ENCODE measurements at regions not wholly inside any gene's neighbourhood (a gene's known extent, or its start where the extent isn't known, plus 50 kb on each side); places are given as distances from the start of the nearest gene placed in this dataset.

DNA sequence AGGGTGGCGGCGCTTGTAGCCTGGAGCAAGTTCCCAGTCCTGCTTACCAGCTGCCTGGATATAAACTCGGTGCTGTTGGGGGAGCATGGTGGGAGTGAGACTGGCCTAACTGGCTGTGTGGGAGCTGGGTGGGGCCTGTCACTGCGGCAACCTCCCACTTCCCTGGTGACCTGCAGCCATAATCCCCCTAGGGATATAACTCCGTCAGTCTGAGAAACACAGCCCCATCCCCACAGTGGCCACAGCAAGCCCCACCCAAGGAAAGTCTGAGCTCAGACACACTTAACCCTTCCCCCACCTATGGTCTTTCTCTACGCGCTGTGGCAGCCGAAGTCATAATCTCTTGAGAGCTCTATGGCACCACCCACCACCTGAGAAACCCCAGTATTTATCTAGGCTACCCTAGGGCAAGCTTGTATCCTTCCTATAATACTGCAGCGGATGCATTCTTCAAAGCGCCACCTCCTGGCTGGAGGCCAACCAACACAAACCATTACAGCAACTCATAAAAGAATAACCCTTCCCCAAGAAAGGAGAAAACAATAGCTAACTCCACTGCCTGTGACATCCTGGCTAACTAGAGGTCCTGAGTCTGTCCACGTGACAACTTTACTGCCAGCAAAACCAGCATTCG is 57.4 kb downstream of the ZNF648 start:
- FAIRE-seq, result no peak
- no peak for TF ChIP-seq POLR2AphosphoS5 (IDR thresholded peaks at IDR 0.05; ENCODE audit: low read depth, low read length)
- TF ChIP-seq PAX5 (IDR thresholded peaks at IDR 0.05; ENCODE audit: insufficient read depth, low read length, severe bottlenecking), result no peak
- TF ChIP-seq TAF1 (IDR thresholded peaks at IDR 0.05; ENCODE audit: low read depth, low read length), result no peak
- no peak for TF ChIP-seq POU2F2 (IDR thresholded peaks at IDR 0.05; ENCODE audit: low read depth, low read length)
- no peak for TF ChIP-seq SPI1 (IDR thresholded peaks at IDR 0.05; ENCODE audit: low read depth, low read length)
- TF ChIP-seq POLR2A (IDR thresholded peaks at IDR 0.05; ENCODE audit: low read depth, low read length), result no peak
- no peak for DNase-seq (ENCODE audit: insufficient read length, low spot score)

DNA sequence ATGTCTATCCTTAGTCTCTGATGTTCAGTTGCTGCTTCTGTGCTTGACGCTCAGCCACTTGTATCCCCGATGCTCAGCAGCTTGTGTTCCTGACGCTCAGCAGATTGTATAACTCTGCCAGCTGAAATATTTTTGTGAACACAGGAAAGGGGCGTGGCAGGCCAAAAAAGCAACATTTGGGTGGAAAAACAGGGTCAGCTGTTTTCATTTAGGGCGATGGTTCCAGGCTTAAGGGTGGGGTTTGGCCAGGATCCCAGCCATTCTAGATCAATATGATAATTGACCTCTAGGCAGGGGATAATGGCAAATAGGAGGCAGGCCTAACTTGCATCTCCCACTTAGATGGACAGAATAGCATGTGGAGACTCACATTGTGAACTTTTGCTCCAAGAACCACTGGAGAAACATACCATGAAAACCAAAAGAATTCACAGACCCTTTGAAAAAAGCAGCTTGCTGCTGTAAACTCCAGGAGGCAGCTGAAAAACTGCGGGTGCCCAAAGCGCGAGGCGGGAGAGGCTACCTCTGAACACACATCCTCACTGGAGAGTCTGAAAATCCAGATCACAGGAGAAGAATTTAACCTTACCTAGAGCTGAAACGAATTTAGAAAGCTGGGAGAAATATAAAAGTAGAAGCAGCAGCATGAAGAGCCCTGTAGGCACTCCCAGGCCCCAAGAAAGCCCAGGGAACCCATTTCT is 58.3 kb downstream of the ZNF648 start:
- TF ChIP-seq POLR2AphosphoS5 (IDR thresholded peaks at IDR 0.05; ENCODE audit: low read depth, low read length), result no peak
- no peak for TF ChIP-seq TAF1 (IDR thresholded peaks at IDR 0.05; ENCODE audit: low read depth, low read length)
- TF ChIP-seq POLR2A (IDR thresholded peaks at IDR 0.05; ENCODE audit: low read depth, low read length), result no peak
- no peak for TF ChIP-seq PAX5 (IDR thresholded peaks at IDR 0.05; ENCODE audit: insufficient read depth, low read length, severe bottlenecking)
- no peak for TF ChIP-seq SPI1 (IDR thresholded peaks at IDR 0.05; ENCODE audit: low read depth, low read length)
- TF ChIP-seq POU2F2 (IDR thresholded peaks at IDR 0.05; ENCODE audit: low read depth, low read length), result no peak
- DNase-seq (ENCODE audit: insufficient read length, low spot score) (no peak), FAIRE-seq (no peak)

DNA sequence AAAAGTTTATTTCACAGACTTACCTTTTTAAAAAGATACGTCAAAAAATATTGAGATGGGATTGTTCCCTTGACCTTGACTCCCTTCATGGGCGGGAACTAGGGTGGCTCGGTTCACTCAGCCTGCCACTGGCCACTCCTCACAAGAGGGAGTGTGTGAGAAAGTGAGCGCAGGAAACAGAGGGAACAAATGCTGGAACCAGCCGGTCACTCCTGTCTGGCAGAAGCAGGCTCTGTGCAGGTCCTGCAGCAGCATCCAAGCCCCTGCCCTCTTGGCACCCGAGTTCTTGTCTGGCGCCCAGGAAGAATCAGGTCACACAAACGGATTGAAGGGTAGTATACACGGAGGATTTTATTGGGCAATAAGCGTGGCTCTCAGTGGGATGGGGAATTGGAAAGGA is 58.9 kb downstream of the ZNF648 start:
- FAIRE-seq, result no peak
- no peak for TF ChIP-seq POLR2A (IDR thresholded peaks at IDR 0.05; ENCODE audit: low read depth, low read length)
- no peak for TF ChIP-seq SPI1 (IDR thresholded peaks at IDR 0.05; ENCODE audit: low read depth, low read length)
- TF ChIP-seq PAX5 (IDR thresholded peaks at IDR 0.05; ENCODE audit: insufficient read depth, low read length, severe bottlenecking), result no peak
- no peak for TF ChIP-seq POLR2AphosphoS5 (IDR thresholded peaks at IDR 0.05; ENCODE audit: low read depth, low read length)
- no peak for TF ChIP-seq POU2F2 (IDR thresholded peaks at IDR 0.05; ENCODE audit: low read depth, low read length)
- TF ChIP-seq TAF1 (IDR thresholded peaks at IDR 0.05; ENCODE audit: low read depth, low read length), result no peak

DNA sequence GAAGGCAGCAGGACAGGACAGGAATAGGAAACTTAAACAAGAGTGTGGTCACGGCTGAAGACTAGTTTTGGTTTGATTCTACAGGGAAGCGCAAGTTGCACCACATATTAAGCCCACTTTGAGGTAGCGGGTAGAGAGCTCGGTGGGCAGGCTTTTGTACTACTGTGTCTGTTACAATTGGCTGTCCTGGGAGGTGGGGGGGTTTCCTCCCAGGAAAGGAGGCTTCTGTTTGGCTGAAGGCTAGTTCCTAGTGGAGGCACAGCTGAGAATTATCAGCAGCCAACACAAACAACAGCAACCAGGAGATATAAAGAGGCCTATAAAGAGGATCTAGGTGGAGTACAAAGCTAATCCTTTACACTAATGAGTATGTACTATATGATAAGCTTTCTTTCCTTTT is 62.7 kb downstream of the ZNF648 start:
- DNase-seq (ENCODE audit: insufficient read length, low spot score), result no peak
- TF ChIP-seq TAF1 (IDR thresholded peaks at IDR 0.05; ENCODE audit: low read depth, low read length) (no peak), POLR2AphosphoS5 (IDR thresholded peaks at IDR 0.05; ENCODE audit: low read depth, low read length) (no peak), POLR2A (IDR thresholded peaks at IDR 0.05; ENCODE audit: low read depth, low read length) (no peak), SPI1 (IDR thresholded peaks at IDR 0.05; ENCODE audit: low read depth, low read length) (no peak), POU2F2 (IDR thresholded peaks at IDR 0.05; ENCODE audit: low read depth, low read length) (no peak), PAX5 (IDR thresholded peaks at IDR 0.05; ENCODE audit: insufficient read depth, low read length, severe bottlenecking) (no peak)
- no peak for FAIRE-seq

More for the DNA sequence above, 58.9 kb downstream of the ZNF648 start:
- no peak for DNase-seq (ENCODE audit: insufficient read length, low spot score)

DNA sequence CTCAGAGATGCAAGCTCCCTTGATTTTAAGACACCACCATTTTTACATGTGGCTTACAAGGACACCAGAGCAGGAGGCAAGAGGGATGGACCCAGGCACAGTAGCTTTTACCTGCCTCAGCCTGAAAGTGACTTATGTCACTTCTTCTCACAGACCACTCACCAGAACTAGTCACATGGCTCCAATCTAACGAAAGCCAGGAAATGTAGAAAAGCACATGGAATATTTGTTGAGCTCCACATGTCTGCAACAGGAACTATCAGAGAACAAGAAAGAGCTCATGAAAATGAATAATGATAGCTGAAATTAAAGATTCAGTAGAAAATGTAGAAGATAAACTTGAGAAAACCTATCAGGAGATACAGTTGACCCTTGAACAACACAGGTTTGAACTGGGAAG is 69.4 kb downstream of the ZNF648 start:
- DNase-seq (ENCODE audit: insufficient read length, low spot score) (no peak), FAIRE-seq (no peak)
- TF ChIP-seq POLR2AphosphoS5 (IDR thresholded peaks at IDR 0.05; ENCODE audit: low read depth, low read length), result no peak
- TF ChIP-seq TAF1 (IDR thresholded peaks at IDR 0.05; ENCODE audit: low read depth, low read length), result no peak
- no peak for TF ChIP-seq SPI1 (IDR thresholded peaks at IDR 0.05; ENCODE audit: low read depth, low read length)
- TF ChIP-seq PAX5 (IDR thresholded peaks at IDR 0.05; ENCODE audit: insufficient read depth, low read length, severe bottlenecking), result no peak
- TF ChIP-seq POU2F2 (IDR thresholded peaks at IDR 0.05; ENCODE audit: low read depth, low read length), result no peak
- no peak for TF ChIP-seq POLR2A (IDR thresholded peaks at IDR 0.05; ENCODE audit: low read depth, low read length)

DNA sequence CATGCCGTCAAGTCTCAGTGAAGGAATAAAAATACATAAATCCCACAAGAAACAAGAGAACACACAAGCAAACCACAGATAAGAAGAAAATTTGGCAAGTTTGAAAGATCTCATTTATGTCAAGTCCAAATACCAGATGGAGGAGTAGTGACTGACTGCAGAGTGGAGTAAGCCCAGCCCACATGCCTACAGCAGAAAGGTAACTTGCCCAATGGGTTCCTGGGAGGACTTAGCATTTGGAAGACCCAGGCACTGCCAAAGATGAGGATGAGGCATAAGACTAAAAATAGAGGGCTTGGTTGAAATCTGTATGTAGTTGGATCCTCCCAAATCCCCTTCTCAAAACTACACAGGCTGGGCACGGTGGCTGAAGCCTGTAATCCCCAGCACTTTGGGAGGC is 70.8 kb downstream of the ZNF648 start:
- TF ChIP-seq TAF1 (IDR thresholded peaks at IDR 0.05; ENCODE audit: low read depth, low read length), result no peak
- no peak for TF ChIP-seq SPI1 (IDR thresholded peaks at IDR 0.05; ENCODE audit: low read depth, low read length)
- no peak for TF ChIP-seq PAX5 (IDR thresholded peaks at IDR 0.05; ENCODE audit: insufficient read depth, low read length, severe bottlenecking)
- TF ChIP-seq POU2F2 (IDR thresholded peaks at IDR 0.05; ENCODE audit: low read depth, low read length), result no peak
- no peak for TF ChIP-seq POLR2AphosphoS5 (IDR thresholded peaks at IDR 0.05; ENCODE audit: low read depth, low read length)
- TF ChIP-seq POLR2A (IDR thresholded peaks at IDR 0.05; ENCODE audit: low read depth, low read length), result no peak
- DNase-seq (ENCODE audit: insufficient read length, low spot score) (no peak), FAIRE-seq (no peak)

DNA sequence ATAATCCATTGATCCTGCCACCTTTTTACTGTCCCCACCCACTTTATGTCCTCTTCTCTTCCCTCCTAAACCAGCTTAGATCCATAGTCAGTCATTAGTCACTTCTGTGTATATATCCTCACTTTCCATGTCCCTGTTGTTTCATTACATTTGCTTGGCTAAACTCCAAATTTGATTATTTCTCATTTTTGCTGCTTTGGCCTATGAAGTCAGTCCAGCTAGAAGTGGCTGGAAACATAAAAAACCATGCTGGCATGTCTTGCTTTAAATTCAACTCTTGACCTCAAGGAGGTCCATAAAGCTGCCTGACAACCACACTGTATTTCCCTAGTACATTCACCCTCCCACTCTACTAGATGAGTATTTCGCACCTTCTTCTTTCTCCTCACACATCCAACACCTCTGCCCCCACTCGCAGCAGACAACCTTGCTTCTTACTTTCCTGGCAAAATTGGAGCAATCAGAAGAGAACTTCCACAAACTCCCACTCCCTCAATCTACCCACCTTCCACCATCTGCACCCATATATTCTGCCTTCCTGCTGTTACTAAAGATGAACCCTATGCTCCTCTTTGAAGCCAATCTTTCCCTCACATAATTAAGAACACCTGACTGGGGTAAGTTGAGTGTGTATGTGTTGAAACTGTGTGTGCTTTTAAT is 72.1 kb downstream of the ZNF648 start:
- TF ChIP-seq TAF1 (IDR thresholded peaks at IDR 0.05; ENCODE audit: low read depth, low read length) (no peak), POLR2AphosphoS5 (IDR thresholded peaks at IDR 0.05; ENCODE audit: low read depth, low read length) (no peak), POU2F2 (IDR thresholded peaks at IDR 0.05; ENCODE audit: low read depth, low read length) (no peak), SPI1 (IDR thresholded peaks at IDR 0.05; ENCODE audit: low read depth, low read length) (no peak), PAX5 (IDR thresholded peaks at IDR 0.05; ENCODE audit: insufficient read depth, low read length, severe bottlenecking) (no peak), POLR2A (IDR thresholded peaks at IDR 0.05; ENCODE audit: low read depth, low read length) (no peak)
- DNase-seq (ENCODE audit: insufficient read length, low spot score) (no peak), FAIRE-seq (no peak)

DNA sequence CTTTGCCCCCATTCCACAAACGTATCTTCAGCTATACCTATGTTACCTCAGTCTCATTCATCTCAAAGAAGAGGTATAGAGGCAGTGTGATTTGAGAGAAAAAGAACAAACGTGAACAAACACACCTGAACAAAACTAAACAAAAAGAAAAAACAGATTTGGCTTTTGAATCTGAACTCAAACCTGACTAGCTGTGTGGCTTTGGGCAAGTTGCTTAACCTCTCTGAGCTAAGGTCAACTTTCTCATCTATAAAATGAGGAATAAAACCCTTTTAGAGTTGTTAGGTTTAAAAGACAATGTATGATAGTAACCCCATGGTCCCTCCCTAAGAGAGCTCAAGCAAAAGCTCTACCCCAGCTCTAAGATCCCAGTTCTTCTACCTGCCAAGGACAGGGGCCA is 73.5 kb downstream of the ZNF648 start:
- no peak for FAIRE-seq
- DNase-seq (ENCODE audit: insufficient read length, low spot score), result no peak
- TF ChIP-seq TAF1 (IDR thresholded peaks at IDR 0.05; ENCODE audit: low read depth, low read length) (no peak), PAX5 (IDR thresholded peaks at IDR 0.05; ENCODE audit: insufficient read depth, low read length, severe bottlenecking) (no peak), SPI1 (IDR thresholded peaks at IDR 0.05; ENCODE audit: low read depth, low read length) (no peak), POLR2AphosphoS5 (IDR thresholded peaks at IDR 0.05; ENCODE audit: low read depth, low read length) (no peak), POU2F2 (IDR thresholded peaks at IDR 0.05; ENCODE audit: low read depth, low read length) (no peak), POLR2A (IDR thresholded peaks at IDR 0.05; ENCODE audit: low read depth, low read length) (no peak)

DNA sequence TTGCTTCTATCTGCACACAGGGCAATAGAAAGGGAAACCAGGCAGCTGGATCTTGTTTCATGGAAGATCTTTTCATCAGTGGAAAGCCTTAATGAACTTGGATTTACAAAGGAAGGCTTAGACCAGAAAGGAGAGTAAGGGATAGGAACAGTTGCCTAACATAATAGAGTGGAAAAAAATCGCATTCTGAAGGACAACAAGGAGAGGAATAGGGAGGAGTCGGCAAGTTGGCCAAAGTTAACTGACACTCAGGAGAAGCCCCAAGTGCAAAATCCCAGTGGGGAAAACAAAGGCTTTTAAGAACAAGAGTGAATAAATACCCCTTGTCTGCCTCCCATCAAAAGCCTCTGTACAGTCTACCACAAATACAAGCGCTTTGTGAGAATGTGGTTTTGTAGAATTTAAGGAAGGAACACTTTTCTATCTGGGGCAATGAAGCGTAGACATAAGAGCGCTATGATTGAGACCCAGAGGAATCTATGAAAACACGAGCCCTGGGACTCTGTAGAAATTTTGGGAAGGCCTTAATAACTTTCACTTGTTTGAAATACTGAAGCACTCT is 74.1 kb downstream of the ZNF648 start:
- no peak for FAIRE-seq

More for the DNA sequence above, 74.1 kb downstream of the ZNF648 start:
- DNase-seq (ENCODE audit: insufficient read length, low spot score), result no peak
- TF ChIP-seq PAX5 (IDR thresholded peaks at IDR 0.05; ENCODE audit: insufficient read depth, low read length, severe bottlenecking) (no peak), POLR2AphosphoS5 (IDR thresholded peaks at IDR 0.05; ENCODE audit: low read depth, low read length) (no peak), TAF1 (IDR thresholded peaks at IDR 0.05; ENCODE audit: low read depth, low read length) (no peak), POLR2A (IDR thresholded peaks at IDR 0.05; ENCODE audit: low read depth, low read length) (no peak), POU2F2 (IDR thresholded peaks at IDR 0.05; ENCODE audit: low read depth, low read length) (no peak), SPI1 (IDR thresholded peaks at IDR 0.05; ENCODE audit: low read depth, low read length) (no peak)
